Mesenchymal stem cell (in vitro differentiated cells and primary cell): ENCODE measurements at regions not wholly inside any gene's neighbourhood (a gene's known extent, or its start where the extent isn't known, plus 50 kb on each side); places are given as distances from the start of the nearest gene placed in this dataset.

ENCODE experiments used
- DNase-seq: peaks from one replicate; pipeline ENCODE4 v3.0.0-alpha.2; 2013
- H2AFZ ChIP-seq: one replicate; pipeline ENCODE4 v1.6.1; 2013; ENCODE audit warnings: low read depth, mild to moderate bottlenecking, control low read depth, inconsistent platforms, low read length, moderate library complexity
- H2AK5ac ChIP-seq: 2 replicates; pipeline ENCODE4 v1.6.1; 2013; ENCODE audit warnings: low read length, moderate library complexity, mild to moderate bottlenecking, inconsistent platforms; ENCODE audit not compliant: severe bottlenecking
- H2BK120ac ChIP-seq: one replicate; pipeline ENCODE4 v1.6.1; 2013; ENCODE audit warnings: low read depth, mild to moderate bottlenecking, inconsistent platforms, low read length, moderate library complexity
- H2BK12ac ChIP-seq, 2 experiments: one replicate each; pipeline ENCODE4 v1.6.1; 2013; ENCODE audit warnings: inconsistent platforms in 2 of 2, low read length in 2 of 2, mild to moderate bottlenecking in 2 of 2, moderate library complexity in 2 of 2, control low read depth in 1 of 2
- H2BK15ac ChIP-seq: one replicate; pipeline ENCODE4 v1.6.1; 2013; ENCODE audit warnings: mild to moderate bottlenecking, low read depth, inconsistent platforms; ENCODE audit not compliant: poor library complexity, severe bottlenecking
- H2BK5ac ChIP-seq: 2 replicates; pipeline ENCODE4 v1.6.1; 2013; ENCODE audit warnings: low read depth, mild to moderate bottlenecking, low read length, control low read depth, inconsistent platforms; ENCODE audit not compliant: poor library complexity, severe bottlenecking
- H3K14ac ChIP-seq, 2 experiments: one replicate each; pipeline ENCODE4 v1.6.1; 2013; ENCODE audit warnings: inconsistent platforms in 2 of 2, low read length in 2 of 2, control low read depth in 1 of 2, mild to moderate bottlenecking in 1 of 2, moderate library complexity in 1 of 2
- H3K18ac ChIP-seq, 2 experiments: one replicate each; pipeline ENCODE4 v1.6.1; 2013; ENCODE audit warnings: inconsistent platforms in 2 of 2, low read length in 2 of 2, control low read depth in 1 of 2, low read depth in 1 of 2, mild to moderate bottlenecking in 1 of 2
- H3K23ac ChIP-seq, 2 experiments: one replicate each; pipeline ENCODE4 v1.6.1; 2013; ENCODE audit warnings: inconsistent platforms in 2 of 2, low read length in 2 of 2, mild to moderate bottlenecking in 2 of 2, moderate library complexity in 2 of 2, control low read depth in 1 of 2
- H3K27ac ChIP-seq: 2 replicates; pipeline ENCODE4 v1.5.1; 2013; ENCODE audit warnings: mild to moderate bottlenecking, moderate library complexity, low read length, control low read depth, inconsistent platforms; ENCODE audit not compliant: poor library complexity, severe bottlenecking
- H3K27me3 ChIP-seq, 2 experiments: 2 replicates each; pipeline versions ENCODE4 v1.6.1 to v1.7.0; 2013; ENCODE audit warnings: low read length in 2 of 2, mild to moderate bottlenecking in 2 of 2, moderate library complexity in 2 of 2, control low read depth in 1 of 2, inconsistent platforms in 1 of 2; ENCODE audit not compliant: control insufficient read depth in 1 of 2, insufficient read depth in 1 of 2
- H3K36me3 ChIP-seq, 2 experiments: 2 replicates each; pipeline versions ENCODE4 v1.6.1 to v1.7.0; 2013; ENCODE audit warnings: low read length in 2 of 2, control low read depth in 1 of 2, inconsistent platforms in 1 of 2, low read depth in 1 of 2, mild to moderate bottlenecking in 1 of 2; ENCODE audit not compliant: insufficient read depth in 2 of 2, control insufficient read depth in 1 of 2
- H3K4ac ChIP-seq, 2 experiments: one replicate each; pipeline ENCODE4 v1.6.1; 2013; ENCODE audit warnings: inconsistent platforms in 2 of 2, low read length in 2 of 2, mild to moderate bottlenecking in 2 of 2, moderate library complexity in 2 of 2, control low read depth in 1 of 2, low read depth in 1 of 2
- H3K4me1 ChIP-seq: 2 replicates; pipeline ENCODE4 v1.6.1; 2013; ENCODE audit warnings: low read depth, low read length, control low read depth; ENCODE audit not compliant: control insufficient read depth, insufficient read depth
- H3K4me2 ChIP-seq: 2 replicates; pipeline ENCODE4 v1.6.1; 2013; ENCODE audit warnings: low read length, mild to moderate bottlenecking, inconsistent platforms; ENCODE audit not compliant: poor library complexity, severe bottlenecking
- H3K4me3 ChIP-seq, 2 experiments: 2 replicates each; pipeline versions ENCODE4 v1.5.1 to v1.7.0; 2013; ENCODE audit warnings: low read length in 2 of 2, mild to moderate bottlenecking in 2 of 2, control low read depth in 1 of 2, low read depth in 1 of 2; ENCODE audit not compliant: insufficient read depth in 1 of 2
- H3K79me1 ChIP-seq: replicated peaks from 2 replicates; pipeline ENCODE4 v1.6.1; 2013; ENCODE audit warnings: mild to moderate bottlenecking, control low read depth, low read length, inconsistent platforms; ENCODE audit not compliant: poor library complexity, severe bottlenecking
- H3K9ac ChIP-seq: 2 replicates; pipeline ENCODE4 v1.7.0; 2013; ENCODE audit warnings: mild to moderate bottlenecking, low read length, moderate library complexity
- H3K9me3 ChIP-seq: 2 replicates; pipeline ENCODE4 v1.7.0; 2013; ENCODE audit warnings: mild to moderate bottlenecking, low read length; ENCODE audit not compliant: control insufficient read depth
- H4K8ac ChIP-seq: one replicate; pipeline ENCODE4 v1.6.1; 2013; ENCODE audit warnings: inconsistent platforms, mild to moderate bottlenecking, low read length, moderate library complexity
- H4K91ac ChIP-seq: one replicate; pipeline ENCODE4 v1.6.1; 2013; ENCODE audit warnings: mild to moderate bottlenecking, low read length, inconsistent platforms
- WGBS: methylation state at CpG from one replicate; pipeline ENCODE4 v1.1.7; 2013; ENCODE audit warnings: mixed read lengths; 5-methylcytosine and 5-hydroxymethylcytosine counted together

DNA sequence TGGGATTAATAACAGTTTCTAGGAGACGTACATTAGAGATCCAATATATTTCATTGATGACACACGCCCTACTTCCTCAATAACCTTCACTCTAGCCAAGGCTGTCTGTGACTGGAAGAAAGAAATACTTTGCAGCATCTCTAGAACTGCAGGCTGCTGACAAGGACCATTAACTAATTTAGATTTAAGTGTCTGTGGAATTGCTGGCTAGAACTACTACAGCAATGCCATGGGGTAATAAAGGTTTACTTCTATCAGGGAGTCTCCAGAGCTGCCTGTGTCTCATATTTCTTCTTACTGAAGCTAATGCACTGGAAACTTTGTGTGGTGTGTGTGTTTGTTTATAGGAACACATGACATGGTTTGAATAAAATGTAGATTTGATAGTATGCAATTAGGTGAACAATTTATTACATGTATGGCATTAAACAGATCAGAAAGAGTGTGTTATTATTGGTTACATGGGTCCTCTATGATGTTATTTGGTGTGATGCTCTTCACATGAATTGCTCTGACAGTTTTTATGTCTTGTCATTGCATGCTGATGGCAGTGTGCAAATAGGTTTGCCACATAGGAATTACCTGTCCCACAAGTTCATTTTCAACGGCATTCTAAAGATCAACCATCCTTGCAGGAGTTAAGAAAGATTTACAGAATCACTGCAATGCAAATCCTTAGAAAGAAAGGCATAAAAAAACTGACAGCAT, 916.2 kb upstream of the CADM2 start:
- Histone ChIP-seq H3K79me1 (no peaks in the 10 kb centered on the region), H2BK5ac (no peak overlapping the region), H3K9ac (no peak overlapping the region), H3K4me3 (no peak overlapping the region), H2BK15ac (no peak overlapping the region), H3K4me1 (no peaks in the 10 kb centered on the region), H3K27ac (no peak overlapping the region), H4K91ac (no peak overlapping the region), H3K23ac (no peak overlapping the region), H3K18ac (no peak overlapping the region), H3K14ac (no peak overlapping the region), H2AK5ac (no peak overlapping the region), H2AFZ (no peak overlapping the region), H2BK120ac (no peak overlapping the region), H3K36me3 (no peaks in the 10 kb centered on the region), H3K4ac (no peak overlapping the region), H3K4me2 (no peak overlapping the region), H2BK12ac (no peak overlapping the region), H3K27me3 (no peaks in the 10 kb centered on the region), H4K8ac (no peak overlapping the region), H3K9me3 (peaks cover 6% of the 10 kb centered on the region)
- WGBS: 62% methylated on average over 2 of the region's 3 CpGs
- no peak for DNase-seq

- no peaks in the 10 kb centered on the region for H3K79me1 ChIP-seq
- H2AK5ac ChIP-seq: no peak overlapping the region
- H4K8ac ChIP-seq: no peak overlapping the region
- H3K23ac ChIP-seq: no peak overlapping the region
- no peak overlapping the region for H3K4me3 ChIP-seq
- no peak overlapping the region for H2BK15ac ChIP-seq
- no peak overlapping the region for H2BK5ac ChIP-seq
- no peak overlapping the region for H2AFZ ChIP-seq
- no peak overlapping the region for H3K9ac ChIP-seq
- H2BK120ac ChIP-seq: no peak overlapping the region
- H3K4me1 ChIP-seq: peaks cover 2% of the 10 kb centered on the region
- no peak overlapping the region for H3K18ac ChIP-seq
- no peak overlapping the region for H3K14ac ChIP-seq
- no peak overlapping the region for H3K27ac ChIP-seq
- 75% methylated on average over 1 of the region's 1 CpG for WGBS
- H3K36me3 ChIP-seq: no peaks in the 10 kb centered on the region
- H2BK12ac ChIP-seq: no peak overlapping the region
- no peak overlapping the region for H3K4me2 ChIP-seq
- DNase-seq: no peak
- no peak overlapping the region for H4K91ac ChIP-seq
- H3K4ac ChIP-seq: no peak overlapping the region
- no peaks in the 10 kb centered on the region for H3K27me3 ChIP-seq
- peaks cover 12% of the 10 kb centered on the region for H3K9me3 ChIP-seq
Observed at GRCh38 chr3:84066915-84067314, 891.9 kb upstream of the CADM2 start.

DNA sequence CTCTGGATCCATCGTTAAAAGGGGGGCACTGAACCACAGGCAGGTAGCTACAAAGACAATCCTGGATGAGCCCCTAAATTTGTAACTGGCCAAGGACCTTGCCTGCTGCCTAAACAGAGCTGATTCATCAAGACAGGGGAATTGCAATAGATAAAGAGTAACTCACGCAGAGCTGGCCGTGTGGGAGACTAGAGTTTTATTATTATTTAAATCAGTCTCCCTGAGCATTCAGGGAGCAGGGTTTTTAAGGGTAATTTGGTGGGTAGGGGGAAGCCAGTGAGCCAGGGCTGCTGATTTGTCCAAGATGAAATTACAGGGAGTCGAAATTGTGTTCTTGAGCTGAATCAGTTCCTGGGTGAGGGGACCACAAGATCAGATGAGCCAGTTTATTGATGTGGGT, 885.1 kb upstream of the CADM2 start:
- no peaks in the 10 kb centered on the region for H3K79me1 ChIP-seq
- DNase-seq: no peak
- H3K9me3 ChIP-seq: peaks cover 5% of the 10 kb centered on the region
- H4K91ac ChIP-seq: no peak overlapping the region
- no peak overlapping the region for H3K18ac ChIP-seq
- no peak overlapping the region for H2BK5ac ChIP-seq
- no peaks in the 10 kb centered on the region for H3K36me3 ChIP-seq
- H2BK15ac ChIP-seq: no peak overlapping the region
- no peak overlapping the region for H2BK12ac ChIP-seq
- no peak overlapping the region for H3K4me3 ChIP-seq
- H4K8ac ChIP-seq: no peak overlapping the region
- no peak overlapping the region for H3K14ac ChIP-seq
- no peak overlapping the region for H3K23ac ChIP-seq
- H2AK5ac ChIP-seq: no peak overlapping the region
- H3K4me1 ChIP-seq: peaks cover 2% of the 10 kb centered on the region
- no peak overlapping the region for H3K9ac ChIP-seq
- 61% methylated on average over 4 of the region's 4 CpGs for WGBS
- no peak overlapping the region for H2BK120ac ChIP-seq
- H3K4me2 ChIP-seq: no peak overlapping the region
- H3K27me3 ChIP-seq: no peaks in the 10 kb centered on the region
- H3K27ac ChIP-seq: no peak overlapping the region
- no peak overlapping the region for H3K4ac ChIP-seq
- H2AFZ ChIP-seq: no peak overlapping the region

DNA sequence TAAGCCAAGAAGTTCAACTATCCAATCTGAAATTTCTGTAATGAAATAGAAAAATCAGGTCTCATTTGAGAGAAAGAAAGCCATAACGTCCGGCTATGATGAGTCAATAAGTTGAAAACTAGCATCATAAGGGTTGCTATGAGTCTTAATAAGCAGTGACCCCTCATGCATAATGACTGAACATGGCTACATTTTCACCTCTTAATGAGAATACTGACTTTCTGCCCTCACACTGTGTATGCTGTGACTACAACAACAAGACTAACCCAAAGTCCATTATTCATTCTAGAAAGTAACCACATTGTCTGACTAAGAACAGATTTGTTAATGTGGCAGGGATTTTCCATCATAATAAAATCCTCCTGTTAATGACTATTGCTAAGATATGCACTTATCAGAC, 884.0 kb upstream of the CADM2 start:
- no peak overlapping the region for H3K4me2 ChIP-seq
- no peak overlapping the region for H3K23ac ChIP-seq
- peaks cover 5% of the 10 kb centered on the region for H3K9me3 ChIP-seq
- no peak overlapping the region for H3K18ac ChIP-seq
- H2BK120ac ChIP-seq: no peak overlapping the region
- no peak overlapping the region for H4K91ac ChIP-seq
- no peak overlapping the region for H3K4ac ChIP-seq
- H2BK12ac ChIP-seq: no peak overlapping the region
- no peak for DNase-seq
- 73% methylated on average over 2 of the region's 2 CpGs for WGBS
- no peak overlapping the region for H4K8ac ChIP-seq
- H3K4me3 ChIP-seq: no peak overlapping the region
- H3K27me3 ChIP-seq: no peaks in the 10 kb centered on the region
- no peaks in the 10 kb centered on the region for H3K79me1 ChIP-seq
- no peak overlapping the region for H3K14ac ChIP-seq
- H2AFZ ChIP-seq: no peak overlapping the region
- no peak overlapping the region for H3K27ac ChIP-seq
- H3K36me3 ChIP-seq: no peaks in the 10 kb centered on the region
- H3K4me1 ChIP-seq: peaks cover 2% of the 10 kb centered on the region
- no peak overlapping the region for H2BK5ac ChIP-seq
- H2BK15ac ChIP-seq: no peak overlapping the region
- no peak overlapping the region for H2AK5ac ChIP-seq
- H3K9ac ChIP-seq: no peak overlapping the region
